ENCODE measurements at regions not wholly inside any gene's neighbourhood (a gene's known extent, or its start where the extent isn't known, plus 50 kb on each side); places are given as distances from the start of the nearest gene placed in this dataset.
A peak's percentile ranks its signal among the peaks of the same experiment; 100 is the strongest.

GRCh38 chr2:175630280-175631244, 371.5 kb downstream of the LNPK start:
- FAIRE-seq: no peak
- CTCF ChIA-PET (ENCODE audit: partially characterized antibody): interaction anchor here (0.7 to 1.2 kb wide), 4 partner anchors 8 to 346 kb away, joined by 3 read pairs; no protein-coding TSS in a partner anchor

More at GRCh38 chr2:175630280-175631244, 371.5 kb downstream of the LNPK start:
- Histone ChIP-seq H3K9me3 (ENCODE audit: insufficient read depth in 2 of 2, low read depth in 1 of 2, low read length in 1 of 2) (no peaks in the 10 kb centered on the region), H2BK12ac (ENCODE audit: low read depth, low read length) (no peak overlapping the region), H3K18ac (ENCODE audit: extremely low read depth, low read length) (no peak overlapping the region), H4K8ac (ENCODE audit: extremely low read depth, insufficient read depth, low read length) (no peak overlapping the region), H3K36me3 (ENCODE audit: control insufficient read depth in 2 of 4, insufficient read depth in 4 of 4, low read length in 3 of 4) (no peaks in the 10 kb centered on the region), H2AFZ (ENCODE audit: low read length) (no peak overlapping the region), H2BK5ac (ENCODE audit: low read depth, low read length) (no peak overlapping the region), H2BK20ac (ENCODE audit: low read length) (no peak overlapping the region), H2BK120ac (replicated peaks; ENCODE audit: low read depth, low read length) (no peak overlapping the region), H2AK5ac (ENCODE audit: low read depth, low read length) (no peak overlapping the region), H3K56ac (replicated peaks; ENCODE audit: insufficient read length, low read depth, low read length) (no peak overlapping the region), H3K9ac (replicated peaks in 1 of 4; ENCODE audit: extremely low read depth in 1 of 4, low read depth in 3 of 4, low read length in 3 of 4) (no peak overlapping the region), H2BK15ac (ENCODE audit: low read length) (no peak overlapping the region), H3K4me3 (ENCODE audit: extremely low read depth in 1 of 4, insufficient read depth in 2 of 4, low read depth in 3 of 4, low read length in 4 of 4) (no peak overlapping the region), H4K5ac (ENCODE audit: insufficient read length, low read depth, low read length) (no peak overlapping the region), H3K23ac (ENCODE audit: insufficient read length) (no peak overlapping the region), H3K27ac (ENCODE audit: low read depth, low read length) (no peak overlapping the region), H4K20me1 (replicated peaks in 1 of 2; ENCODE audit: control insufficient read depth in 1 of 2, insufficient read depth in 2 of 2, low read length in 2 of 2) (no peaks in the 10 kb centered on the region), H3K23me2 (ENCODE audit: low read depth, low read length) (no peaks in the 10 kb centered on the region), H3K4me1 (replicated peaks in 1 of 4; ENCODE audit: control insufficient read depth in 3 of 4, insufficient read depth in 4 of 4, low read length in 3 of 4) (no peaks in the 10 kb centered on the region), H3K27me3 (replicated peaks in 1 of 4; ENCODE audit: control insufficient read depth in 3 of 4, extremely low read depth in 1 of 4, insufficient read depth in 3 of 4, low read length in 3 of 4) (peaks cover 0 to 1% (median 0%) of the 10 kb centered on the region in 4 experiments; a peak in 1 of 7 replicates), H3K4ac (replicated peaks; ENCODE audit: insufficient read length, low read depth, low read length) (no peak overlapping the region), H3K79me2 (ENCODE audit: control insufficient read depth in 1 of 2, insufficient read depth in 2 of 2, low read length in 2 of 2) (no peaks in the 10 kb centered on the region), H3K14ac (ENCODE audit: insufficient read length) (no peak overlapping the region), H3K4me2 (ENCODE audit: insufficient read depth in 1 of 2, low read depth in 2 of 2, low read length in 2 of 2) (no peak overlapping the region), H4K91ac (replicated peaks; ENCODE audit: insufficient read length, low read length) (no peak overlapping the region), H3K79me1 (ENCODE audit: low read depth, low read length) (no peaks in the 10 kb centered on the region; the same call in 1 of the 2 replicates)
- POLR2A ChIA-PET (ENCODE audit: partially characterized antibody): no interaction called here
- TF ChIP-seq TBP (IDR thresholded peaks at IDR 0.05; ENCODE audit: low read depth, low read length) (no peak), RAD21 (IDR thresholded peaks at IDR 0.05 in 1 of 2, conservative IDR thresholded peaks at IDR 0.05 in 1 of 2; ENCODE audit: low read depth in 2 of 2, low read length in 2 of 2) (0 out of 4 replicates have a peak, but pooled peaks have one; percentile 14 to 18)
- no peak for DNase-seq (ENCODE audit: low read depth in 1 of 2, low spot score in 2 of 2)
- WGBS, 2 experiments (ENCODE audit: extremely low coverage in 1 of 2, insufficient coverage in 1 of 2, insufficient read length in 1 of 2, insufficient replicate concordance in 2 of 2, low coverage in 1 of 2, low lambda C conversion rate in 2 of 2, missing lambda C conversion rate in 1 of 2): 84% methylated on average over 14 of the region's 15 CpGs; no CpG with 5 or more reads in 1 of the 2 experiments

All from H1 (cell line).